HepG2 (cell line): ENCODE measurements at regions not wholly inside any gene's neighbourhood (a gene's known extent, or its start where the extent isn't known, plus 50 kb on each side); places are given as distances from the start of the nearest gene placed in this dataset.

Source experiments
- EZH2 ChIP-seq: conservative IDR thresholded peaks from 2 replicates; pipeline ENCODE4 v1.6.1; 2012; ENCODE audit warnings: mild to moderate bottlenecking, low read depth, low read length, moderate library complexity
- JDP2 ChIP-seq: sonication (generic); formaldehyde crosslinking; IDR thresholded peaks from 2 replicates; pipeline ENCODE4 v1.8.1; 2022; ENCODE audit warnings: missing genetic modification reagents, borderline replicate concordance
- POLR2A ChIP-seq, 2 experiments: IDR thresholded peaks; 2 replicates each; pipeline ENCODE4 v1.6.1; 2011; ENCODE audit warnings: low read depth in 2 of 2, low read length in 2 of 2, mild to moderate bottlenecking in 1 of 2, moderate library complexity in 1 of 2; ENCODE audit not compliant: insufficient read depth in 1 of 2
- TF ChIP-seq, protein P1 (sequence below): sonication (generic); formaldehyde crosslinking; IDR thresholded peaks from 2 replicates; pipeline ENCODE4 v1.4.0; 2020; ENCODE audit warnings: mild to moderate bottlenecking, missing genetic modification reagents

DNA sequence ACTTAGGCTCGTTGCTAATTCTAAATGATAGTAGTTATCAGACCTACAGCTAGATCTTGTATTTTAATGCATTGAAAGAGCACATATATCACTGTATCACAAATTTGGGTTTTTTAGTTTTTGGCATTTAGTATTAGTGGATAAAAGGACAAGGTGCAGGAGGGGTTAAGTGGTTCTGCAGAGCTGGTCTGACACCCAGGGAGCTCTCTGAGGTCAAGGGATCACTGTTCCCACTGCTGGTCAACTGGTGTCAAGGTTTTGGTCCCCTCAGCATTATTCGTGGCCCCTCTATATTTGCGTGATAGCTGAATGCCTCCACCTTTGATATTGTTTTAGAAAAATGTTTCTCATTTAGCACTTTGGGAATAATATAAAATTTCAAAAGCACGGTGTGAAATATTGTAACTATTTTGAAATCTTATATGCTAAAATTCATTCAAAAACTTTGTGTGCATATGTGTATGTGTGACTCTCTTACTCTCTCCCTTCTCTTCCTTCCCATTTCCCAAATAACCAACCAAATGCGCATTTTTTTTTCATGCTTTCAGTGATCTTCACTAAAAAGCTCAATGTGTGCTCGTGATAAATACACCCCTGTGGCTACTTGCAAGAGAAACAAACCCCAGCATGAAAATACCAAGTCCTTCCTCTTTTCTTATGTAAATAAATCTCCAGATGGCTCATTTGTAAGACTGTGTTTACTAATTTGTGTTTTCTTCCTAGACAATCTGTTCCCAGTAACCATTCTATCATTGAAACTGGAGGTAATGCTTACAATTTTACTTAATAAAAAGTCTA lies 309.2 kb downstream of the FGFR2 start:
- TF ChIP-seq EZH2 (no peak), JDP2 (CRISPR knock-in tag) (no peak), POLR2A (IDR thresholded peaks at IDR 0.05; ENCODE audit: insufficient read depth in 1 of 2, low read depth in 2 of 2, low read length in 2 of 2) (no peak)
- TF ChIP-seq, protein P1, sequence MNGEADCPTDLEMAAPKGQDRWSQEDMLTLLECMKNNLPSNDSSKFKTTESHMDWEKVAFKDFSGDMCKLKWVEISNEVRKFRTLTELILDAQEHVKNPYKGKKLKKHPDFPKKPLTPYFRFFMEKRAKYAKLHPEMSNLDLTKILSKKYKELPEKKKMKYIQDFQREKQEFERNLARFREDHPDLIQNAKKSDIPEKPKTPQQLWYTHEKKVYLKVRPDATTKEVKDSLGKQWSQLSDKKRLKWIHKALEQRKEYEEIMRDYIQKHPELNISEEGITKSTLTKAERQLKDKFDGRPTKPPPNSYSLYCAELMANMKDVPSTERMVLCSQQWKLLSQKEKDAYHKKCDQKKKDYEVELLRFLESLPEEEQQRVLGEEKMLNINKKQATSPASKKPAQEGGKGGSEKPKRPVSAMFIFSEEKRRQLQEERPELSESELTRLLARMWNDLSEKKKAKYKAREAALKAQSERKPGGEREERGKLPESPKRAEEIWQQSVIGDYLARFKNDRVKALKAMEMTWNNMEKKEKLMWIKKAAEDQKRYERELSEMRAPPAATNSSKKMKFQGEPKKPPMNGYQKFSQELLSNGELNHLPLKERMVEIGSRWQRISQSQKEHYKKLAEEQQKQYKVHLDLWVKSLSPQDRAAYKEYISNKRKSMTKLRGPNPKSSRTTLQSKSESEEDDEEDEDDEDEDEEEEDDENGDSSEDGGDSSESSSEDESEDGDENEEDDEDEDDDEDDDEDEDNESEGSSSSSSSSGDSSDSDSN (CRISPR knock-in tag), result no peak
